OCI-LY3 (cell line): ENCODE measurements at regions not wholly inside any gene's neighbourhood (a gene's known extent, or its start where the extent isn't known, plus 50 kb on each side); places are given as distances from the start of the nearest gene placed in this dataset.

Experiments used
- H2AFZ ChIP-seq: fragments of 200-600, 300-600 bp; shearing (Covaris generic); 2 replicates; pipeline ENCODE4 v1.6.0; 2014; ENCODE audit warnings: antibody characterized with exemption, low read depth, low read length
- H3K27ac ChIP-seq: fragments of 200-600, 300-600 bp; sonication (generic); 2 replicates; pipeline ENCODE4 v1.5.1; 2014; ENCODE audit warnings: mild to moderate bottlenecking, low read length, moderate library complexity, mixed read lengths
- H3K27me3 ChIP-seq: fragments of 200-600, 300-600 bp; sonication (generic); 2 replicates; pipeline ENCODE4 v1.6.1; 2014; ENCODE audit warnings: low read depth, low read length, mixed read lengths
- H3K36me3 ChIP-seq: fragments of 200-600, 300-600 bp; sonication (generic); replicated peaks from 2 replicates; pipeline ENCODE3; 2014; ENCODE audit warnings: low read depth, low read length, mixed read lengths
- H3K4me1 ChIP-seq: fragments of 300-600, 200-600 bp; sonication (generic); 2 replicates; pipeline ENCODE4 v1.6.1; 2014; ENCODE audit warnings: low read length, mixed read lengths
- H3K4me2 ChIP-seq: fragments of 200-600, 300-600 bp; sonication (generic); 2 replicates; pipeline ENCODE4 v1.6.1; 2014; ENCODE audit warnings: low read length, mixed read lengths
- H3K4me3 ChIP-seq: fragments of 300-600, 200-600 bp; sonication (generic); 2 replicates; pipeline ENCODE4 v1.5.1; 2014; ENCODE audit warnings: antibody characterized with exemption, mild to moderate bottlenecking, low read length, moderate library complexity
- H3K79me2 ChIP-seq: fragments of 300-600, 200-600 bp; shearing (Covaris generic); 2 replicates; pipeline ENCODE4 v1.6.1; 2014; ENCODE audit warnings: mild to moderate bottlenecking, low read length, mixed read lengths
- H3K9ac ChIP-seq: fragments of 300-600, 200-600 bp; shearing (Covaris generic); 2 replicates; pipeline ENCODE4 v1.6.0; 2014; ENCODE audit warnings: mild to moderate bottlenecking, low read length, moderate library complexity
- H3K9me3 ChIP-seq: fragments of 200-600, 300-600 bp; shearing (Covaris generic); 2 replicates; pipeline ENCODE4 v1.6.1; 2014; ENCODE audit warnings: low read length, mixed read lengths; ENCODE audit not compliant: insufficient read depth
- H4K20me1 ChIP-seq: fragments of 200-600, 300-600 bp; sonication (generic); 2 replicates; pipeline ENCODE4 v1.6.1; 2016; ENCODE audit warnings: low read length, mixed read lengths; ENCODE audit not compliant: insufficient read depth
- CTCF ChIP-seq: fragments of 200-600, 300-600 bp; sonication (generic); IDR thresholded peaks from 2 replicates; pipeline ENCODE4 v1.5.1; 2014; ENCODE audit warnings: antibody characterized with exemption, low read length, low read depth
- EZH2phosphoT487 ChIP-seq: fragments of 200-600 bp; shearing (Covaris generic); IDR thresholded peaks from 2 replicates; pipeline ENCODE4 v1.6.1; 2018; ENCODE audit warnings: antibody characterized with exemption, mixed run types, low read depth

DNA sequence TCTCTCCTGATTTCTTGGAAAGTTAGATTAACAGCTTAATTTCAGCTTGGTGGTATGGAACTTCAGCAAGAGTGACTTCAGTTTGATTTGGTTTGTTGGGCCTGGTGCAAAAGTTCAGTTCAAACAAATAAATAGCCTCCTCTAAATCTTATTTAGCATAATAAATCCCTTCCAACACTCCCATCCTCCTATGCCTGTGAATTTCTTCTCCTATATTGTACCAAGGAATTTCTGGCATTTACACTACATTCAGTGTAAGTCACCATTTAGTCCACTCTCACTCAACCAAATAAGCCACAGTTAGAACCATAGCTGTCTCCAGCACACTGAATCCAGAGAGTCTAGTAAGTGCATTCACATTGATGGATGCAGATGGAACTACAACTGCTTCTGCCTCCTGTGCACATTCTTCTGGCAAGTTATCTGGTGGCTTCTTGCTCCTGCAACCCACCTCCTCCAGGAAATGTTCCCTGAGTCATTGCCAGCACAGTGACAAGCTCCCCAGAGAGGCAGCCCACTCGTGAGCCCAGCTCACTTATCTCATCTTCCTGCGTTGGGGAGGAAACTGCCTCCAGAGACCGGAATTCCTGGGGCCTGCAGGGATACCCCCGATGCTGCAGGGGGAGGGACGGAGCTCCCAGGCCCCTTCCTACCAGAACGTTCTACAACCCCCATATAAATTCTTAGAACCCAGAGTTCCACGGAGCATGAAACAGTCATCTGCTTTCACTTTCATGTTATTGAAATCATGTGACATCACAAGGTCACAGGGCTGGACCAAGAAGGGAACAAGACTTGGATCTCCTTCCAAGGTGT lies 318.3 kb downstream of the PHKB start:
- Histone ChIP-seq H3K27ac (no peak overlapping the region), H3K4me2 (peak overlapping the region; percentile 63), H3K36me3 (no peaks in the 10 kb centered on the region), H3K4me3 (peak overlapping the region; percentile 70), H4K20me1 (no peaks in the 10 kb centered on the region), H2AFZ (peak overlapping the region; percentile 58), H3K79me2 (no peaks in the 10 kb centered on the region), H3K9me3 (no peaks in the 10 kb centered on the region), H3K4me1 (no peaks in the 10 kb centered on the region; the same call in 1 of the 2 replicates), H3K27me3 (peaks cover 6% of the 10 kb centered on the region; the same call in 1 of the 2 replicates), H3K9ac (0 out of 2 replicates have a peak overlapping the region, but pooled peaks have one; percentile 11)
- TF ChIP-seq CTCF (no peak), EZH2phosphoT487 (no peak)

GRCh38 chr16:47778106-47778801 lies 317.1 kb downstream of the PHKB start:
- Histone ChIP-seq H4K20me1 (no peaks in the 10 kb centered on the region), H3K4me1 (no peaks in the 10 kb centered on the region; the same call in 1 of the 2 replicates), H3K4me2 (no peak overlapping the region), H3K79me2 (no peaks in the 10 kb centered on the region), H3K4me3 (no peak overlapping the region), H2AFZ (no peak overlapping the region), H3K27ac (no peak overlapping the region), H3K27me3 (0 out of 2 replicates have a peak, but pooled peaks cover 1% of the 10 kb centered on the region), H3K9ac (no peak overlapping the region), H3K9me3 (no peaks in the 10 kb centered on the region), H3K36me3 (no peaks in the 10 kb centered on the region)
- TF ChIP-seq EZH2phosphoT487, result no peak
- TF ChIP-seq CTCF, result no peak

DNA sequence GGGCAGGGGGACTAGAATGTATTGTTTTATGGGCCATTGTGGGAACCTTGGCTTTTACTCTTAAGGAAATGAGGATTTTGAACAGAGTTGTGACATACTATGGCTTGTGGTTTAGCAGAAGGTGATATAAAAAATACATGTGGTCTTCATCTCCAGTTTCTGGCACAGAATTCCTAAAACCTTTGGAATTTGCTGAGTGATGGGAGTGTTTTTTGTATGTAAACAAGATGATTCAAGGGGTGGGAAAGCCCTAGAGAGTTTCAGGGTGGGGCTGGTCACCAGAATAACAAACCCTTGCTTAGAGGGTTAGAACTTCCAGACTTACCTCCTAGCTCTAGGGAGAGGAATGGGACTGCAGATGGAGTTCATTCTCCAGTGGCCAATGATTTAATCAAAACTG lies 316.1 kb downstream of the PHKB start:
- H3K36me3 ChIP-seq, result no peaks in the 10 kb centered on the region
- H3K4me3 ChIP-seq, result no peak overlapping the region
- H4K20me1 ChIP-seq, result no peaks in the 10 kb centered on the region
- H3K9me3 ChIP-seq, result no peaks in the 10 kb centered on the region
- no peak overlapping the region for H3K9ac ChIP-seq
- H3K4me1 ChIP-seq, result no peaks in the 10 kb centered on the region; the same call in 1 of the 2 replicates
- H2AFZ ChIP-seq, result no peak overlapping the region
- TF ChIP-seq CTCF (no peak), EZH2phosphoT487 (no peak)
- H3K27ac ChIP-seq, result no peak overlapping the region
- H3K27me3 ChIP-seq, result no peaks in the 10 kb centered on the region
- H3K4me2 ChIP-seq, result no peak overlapping the region
- H3K79me2 ChIP-seq, result no peaks in the 10 kb centered on the region

- Histone ChIP-seq H3K9me3 (no peaks in the 10 kb centered on the region), H3K27me3 (no peaks in the 10 kb centered on the region), H3K4me2 (no peak overlapping the region), H3K9ac (no peak overlapping the region), H2AFZ (no peak overlapping the region), H3K36me3 (no peaks in the 10 kb centered on the region), H4K20me1 (no peaks in the 10 kb centered on the region), H3K27ac (no peak overlapping the region), H3K4me3 (no peak overlapping the region), H3K4me1 (no peaks in the 10 kb centered on the region; the same call in 1 of the 2 replicates), H3K79me2 (no peaks in the 10 kb centered on the region)
- TF ChIP-seq CTCF, result no peak
These were observed 313.5 kb downstream of the PHKB start for GRCh38 chr16:47774661-47775060.
